22Rv1 (cell line): ENCODE measurements at regions not wholly inside any gene's neighbourhood (a gene's known extent, or its start where the extent isn't known, plus 50 kb on each side); places are given as distances from the start of the nearest gene placed in this dataset.

Experiments used
- CTCF ChIP-seq: fragments of 450-650 bp; IDR thresholded peaks from 2 replicates; pipeline ENCODE4 v1.5.1; 2017; ENCODE audit warnings: mild to moderate bottlenecking
- ZFX ChIP-seq: fragments of 450-650 bp; IDR thresholded peaks from 2 replicates; pipeline ENCODE4 v1.6.1; 2017; ENCODE audit warnings: antibody characterized with exemption, borderline replicate concordance

GRCh38 chr6:94184666-94185464, 765.5 kb upstream of the EPHA7 start:
- TF ChIP-seq CTCF (no peak), ZFX (no peak)
